Neural progenitor cell (in vitro differentiated cells): ENCODE measurements at regions not wholly inside any gene's neighbourhood (a gene's known extent, or its start where the extent isn't known, plus 50 kb on each side); places are given as distances from the start of the nearest gene placed in this dataset.

Experiments
- DNase-seq: peaks from one replicate; pipeline ENCODE4 v3.0.0-alpha.2; 2016; ENCODE audit warnings: low spot score
- H2AFZ ChIP-seq: fragments of 200-600 bp; sonication (generic); replicated peaks from 2 replicates; pipeline ENCODE4 v1.6.1; 2016; ENCODE audit warnings: antibody characterized with exemption
- H3F3A ChIP-seq: fragments of 200-600 bp; sonication (generic); 2 replicates; pipeline ENCODE4 v1.6.1; 2016; ENCODE audit warnings: antibody characterized with exemption, low read depth
- H3K27ac ChIP-seq: fragments of 200-600 bp; sonication (generic); 2 replicates; pipeline ENCODE4 v1.5.1; 2016; ENCODE audit warnings: mild to moderate bottlenecking
- H3K27me3 ChIP-seq: fragments of 200-600 bp; sonication (generic); 2 replicates; pipeline ENCODE4 v1.6.1; 2016; ENCODE audit warnings: mild to moderate bottlenecking, moderate library complexity
- H3K36me3 ChIP-seq: fragments of 200-600 bp; sonication (generic); 2 replicates; pipeline ENCODE4 v1.5.1; 2016
- H3K4me1 ChIP-seq: fragments of 200-600 bp; sonication (generic); 2 replicates; pipeline ENCODE4 v1.6.1; 2016; ENCODE audit warnings: mixed run types
- H3K4me2 ChIP-seq: fragments of 200-600 bp; sonication (generic); 2 replicates; pipeline ENCODE4 v1.6.1; 2016
- H3K4me3 ChIP-seq: fragments of 200-600 bp; sonication (generic); 2 replicates; pipeline ENCODE4 v1.5.1; 2016
- H3K79me2 ChIP-seq: fragments of 200-600 bp; sonication (generic); 2 replicates; pipeline ENCODE4 v1.6.1; 2016; ENCODE audit warnings: low read depth
- H3K9ac ChIP-seq: fragments of 200-600 bp; sonication (generic); 2 replicates; pipeline ENCODE4 v1.6.1; 2016
- H3K9me3 ChIP-seq: fragments of 200-600 bp; sonication (generic); 2 replicates; pipeline ENCODE4 v1.5.1; 2016; ENCODE audit warnings: low read depth
- H4K20me1 ChIP-seq: fragments of 200-600 bp; sonication (generic); 2 replicates; pipeline ENCODE4 v1.6.1; 2016; ENCODE audit warnings: low read depth
- H3K27ac Mint-ChIP-seq: 3 replicates; pipeline ENCODE4 v1.8.0; 2021; ENCODE audit warnings: mixed read lengths
- H3K27me3 Mint-ChIP-seq: 2 replicates; pipeline ENCODE4 v1.8.0; 2022; ENCODE audit warnings: low read depth, mild to moderate bottlenecking, inconsistent platforms, moderate library complexity, mixed read lengths; ENCODE audit not compliant: insufficient read depth
- H3K36me3 Mint-ChIP-seq: 3 replicates; pipeline ENCODE4 v1.8.0; 2021; ENCODE audit warnings: mixed read lengths
- H3K4me1 Mint-ChIP-seq: 3 replicates; pipeline ENCODE4 v1.8.0; 2021; ENCODE audit warnings: mixed read lengths
- H3K4me3 Mint-ChIP-seq: 3 replicates; pipeline ENCODE4 v1.8.0; 2021; ENCODE audit warnings: mild to moderate bottlenecking, moderate library complexity, mixed read lengths
- H3K9me3 Mint-ChIP-seq: 3 replicates; pipeline ENCODE4 v1.8.0; 2020; ENCODE audit warnings: mixed read lengths
- CTCF ChIP-seq: fragments of 200-600 bp; sonication (generic); IDR thresholded peaks from 2 replicates; pipeline ENCODE4 v1.5.1; 2017; ENCODE audit warnings: antibody characterized with exemption, mild to moderate bottlenecking
- EZH2 ChIP-seq: fragments of 200-600 bp; sonication (generic); IDR thresholded peaks from 2 replicates; pipeline ENCODE4 v1.6.1; 2017; ENCODE audit warnings: antibody characterized with exemption, mild to moderate bottlenecking, moderate library complexity
- EZH2phosphoT487 ChIP-seq: fragments of 200-600 bp; sonication (generic); IDR thresholded peaks from 2 replicates; pipeline ENCODE4 v1.6.1; 2017; ENCODE audit warnings: antibody characterized with exemption

GRCh38 chr6:92930171-92930570 is 489.2 kb downstream of the EPHA7 start:
- Histone ChIP-seq H3F3A (no peaks in the 10 kb centered on the region), H3K9ac (no peak overlapping the region), H3K36me3 (no peaks in the 10 kb centered on the region), H3K9me3 (no peaks in the 10 kb centered on the region), H4K20me1 (no peaks in the 10 kb centered on the region), H3K4me3 (no peak overlapping the region), H3K27ac (no peak overlapping the region), H3K4me2 (no peak overlapping the region), H3K27me3 (no peaks in the 10 kb centered on the region), H2AFZ (no peak overlapping the region), H3K4me1 (no peaks in the 10 kb centered on the region), H3K79me2 (no peaks in the 10 kb centered on the region)
- no peak for DNase-seq
- Mint-ChIP-seq H3K36me3 (no peaks in the 10 kb centered on the region), H3K4me3 (no peak overlapping the region), H3K27ac (no peak overlapping the region), H3K4me1 (no peaks in the 10 kb centered on the region), H3K9me3 (no peaks in the 10 kb centered on the region), H3K27me3 (peaks cover under 1% of the 10 kb centered on the region)
- TF ChIP-seq CTCF (no peak), EZH2 (no peak), EZH2phosphoT487 (no peak)

GRCh38 chr6:92922216-92922806 is 497.0 kb downstream of the EPHA7 start:
- no peak overlapping the region for H3K27ac Mint-ChIP-seq

GRCh38 chr6:92915466-92915865 is 503.9 kb downstream of the EPHA7 start:
- Mint-ChIP-seq H3K36me3 (no peaks in the 10 kb centered on the region), H3K4me1 (peaks cover 2% of the 10 kb centered on the region), H3K27me3 (no peaks in the 10 kb centered on the region), H3K4me3 (no peak overlapping the region), H3K27ac (no peak overlapping the region), H3K9me3 (no peaks in the 10 kb centered on the region)
- Histone ChIP-seq H4K20me1 (no peaks in the 10 kb centered on the region), H3F3A (peaks cover 7% of the 10 kb centered on the region), H3K36me3 (no peaks in the 10 kb centered on the region), H2AFZ (no peak overlapping the region), H3K9ac (no peak overlapping the region), H3K27ac (no peak overlapping the region), H3K4me3 (no peak overlapping the region), H3K4me1 (peaks cover 10% of the 10 kb centered on the region), H3K9me3 (no peaks in the 10 kb centered on the region), H3K4me2 (peak overlapping the region; percentile 55), H3K27me3 (no peaks in the 10 kb centered on the region), H3K79me2 (no peaks in the 10 kb centered on the region)
- DNase-seq, result no peak
- TF ChIP-seq EZH2 (no peak), EZH2phosphoT487 (no peak), CTCF (no peak)

More at GRCh38 chr6:92922216-92922806, 497.0 kb downstream of the EPHA7 start:
- H3K27me3 ChIP-seq, result no peaks in the 10 kb centered on the region
- H3K36me3 ChIP-seq, result no peaks in the 10 kb centered on the region
- H3K4me1 ChIP-seq, result peaks cover 9% of the 10 kb centered on the region
- Mint-ChIP-seq H3K4me1 (peaks cover 2% of the 10 kb centered on the region), H3K36me3 (no peaks in the 10 kb centered on the region), H3K4me3 (no peak overlapping the region), H3K27me3 (peaks cover 2% of the 10 kb centered on the region), H3K9me3 (no peaks in the 10 kb centered on the region)
- H3K27ac ChIP-seq, result no peak overlapping the region
- H3K9ac ChIP-seq, result no peak overlapping the region
- no peak overlapping the region for H3K4me3 ChIP-seq
- no peaks in the 10 kb centered on the region for H3K9me3 ChIP-seq
- no peaks in the 10 kb centered on the region for H3F3A ChIP-seq
- DNase-seq, result peak; percentile 29
- H2AFZ ChIP-seq, result peak overlapping the region; percentile 73
- no peaks in the 10 kb centered on the region for H3K79me2 ChIP-seq
- TF ChIP-seq CTCF (no peak), EZH2 (no peak), EZH2phosphoT487 (no peak)
- no peaks in the 10 kb centered on the region for H4K20me1 ChIP-seq
- H3K4me2 ChIP-seq, result no peak overlapping the region
